GM15510 (cell line): ENCODE measurements at regions not wholly inside any gene's neighbourhood (a gene's known extent, or its start where the extent isn't known, plus 50 kb on each side); places are given as distances from the start of the nearest gene placed in this dataset.

ENCODE experiments used
- POLR2A ChIP-seq: IDR thresholded peaks from 3 replicates; pipeline ENCODE4 v1.6.1; 2011; ENCODE audit warnings: borderline replicate concordance; ENCODE audit not compliant: insufficient read length; ENCODE audit errors: extremely low read depth

DNA sequence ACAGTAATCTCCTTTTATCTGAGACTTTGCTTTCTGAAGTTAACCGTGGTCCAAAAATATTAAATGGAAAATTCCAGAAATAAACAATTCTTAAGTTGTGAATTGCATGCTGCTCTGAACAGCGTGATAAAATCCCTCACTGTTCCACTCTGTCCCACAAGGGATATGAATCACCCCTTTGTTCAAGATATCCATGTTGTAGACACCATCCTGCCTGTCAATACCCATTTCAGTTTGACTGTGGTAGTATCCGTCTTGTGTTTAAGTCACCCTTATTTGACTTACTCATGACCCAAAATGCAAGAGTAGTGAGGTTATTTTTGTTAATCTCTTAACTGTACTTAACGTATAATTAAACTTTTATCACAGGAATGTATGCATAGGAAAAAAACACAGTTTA is 435.0 kb downstream of the SHQ1 start:
- no peak for TF ChIP-seq POLR2A

DNA sequence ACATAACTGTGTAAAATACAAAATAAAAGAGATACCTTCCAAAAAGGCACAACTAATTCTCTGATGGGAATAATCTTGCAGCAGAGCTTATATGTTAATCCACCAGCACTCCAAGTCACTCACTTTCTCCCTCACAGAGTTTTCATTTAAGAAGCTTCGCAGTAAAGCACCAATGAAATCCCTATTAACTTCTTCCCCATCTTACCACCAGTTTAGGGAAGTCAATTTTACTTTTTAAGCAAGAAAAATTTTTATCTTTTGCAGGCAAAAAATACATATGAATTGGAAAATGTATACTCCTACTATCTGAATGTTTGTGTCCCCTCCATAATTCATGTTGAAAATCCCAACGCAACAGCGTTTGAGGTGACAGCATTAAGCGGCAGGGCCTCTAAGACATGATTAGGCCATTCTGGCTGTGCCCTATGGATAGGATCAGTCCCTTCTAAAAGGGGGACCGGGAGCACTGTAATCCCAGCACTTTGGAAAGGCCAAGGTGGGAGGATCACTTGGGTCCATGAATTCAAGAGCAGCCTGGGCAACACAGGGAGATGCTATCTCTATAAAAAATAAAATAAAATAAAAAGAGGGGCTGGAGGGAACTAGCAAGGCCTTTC is 435.8 kb downstream of the SHQ1 start:
- TF ChIP-seq POLR2A = no peak

DNA sequence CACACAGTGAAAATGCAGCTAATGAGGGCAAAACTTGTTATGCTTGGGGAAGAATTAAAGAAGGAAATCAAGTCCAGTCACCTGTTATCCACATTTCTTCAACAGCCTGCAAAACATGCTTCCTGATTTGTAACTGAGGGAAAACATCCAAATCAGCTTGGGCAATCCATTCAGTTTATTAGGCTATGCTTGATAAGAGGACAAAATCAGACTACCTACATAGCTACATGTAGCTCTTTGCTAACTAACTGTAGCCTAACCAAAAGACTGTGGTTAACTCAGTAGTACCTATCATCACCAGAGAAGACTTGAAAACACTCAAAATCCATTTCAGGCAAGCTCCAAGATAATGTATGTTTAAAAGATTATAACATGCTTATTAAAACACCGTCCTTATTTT is 436.4 kb downstream of the SHQ1 start:
- TF ChIP-seq POLR2A = no peak

DNA sequence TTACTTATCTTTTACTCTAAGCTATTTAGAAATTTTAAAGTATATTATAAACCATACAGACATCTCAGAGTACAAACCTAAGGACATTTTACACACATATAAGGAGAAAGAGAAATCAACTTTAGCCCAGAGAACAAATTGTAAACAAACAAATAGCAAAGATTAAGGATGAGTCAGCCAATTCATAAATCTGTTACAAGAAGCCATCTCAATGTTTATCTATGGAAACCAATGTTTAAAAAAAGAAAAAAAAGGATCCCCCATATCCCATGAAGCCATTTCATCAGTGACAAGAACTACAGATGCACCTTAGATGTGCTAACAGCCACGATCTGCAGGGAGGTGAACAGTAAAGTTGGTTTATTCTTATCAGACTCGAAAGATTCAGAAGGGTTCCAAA is 437.1 kb downstream of the SHQ1 start:
- no peak for TF ChIP-seq POLR2A

DNA sequence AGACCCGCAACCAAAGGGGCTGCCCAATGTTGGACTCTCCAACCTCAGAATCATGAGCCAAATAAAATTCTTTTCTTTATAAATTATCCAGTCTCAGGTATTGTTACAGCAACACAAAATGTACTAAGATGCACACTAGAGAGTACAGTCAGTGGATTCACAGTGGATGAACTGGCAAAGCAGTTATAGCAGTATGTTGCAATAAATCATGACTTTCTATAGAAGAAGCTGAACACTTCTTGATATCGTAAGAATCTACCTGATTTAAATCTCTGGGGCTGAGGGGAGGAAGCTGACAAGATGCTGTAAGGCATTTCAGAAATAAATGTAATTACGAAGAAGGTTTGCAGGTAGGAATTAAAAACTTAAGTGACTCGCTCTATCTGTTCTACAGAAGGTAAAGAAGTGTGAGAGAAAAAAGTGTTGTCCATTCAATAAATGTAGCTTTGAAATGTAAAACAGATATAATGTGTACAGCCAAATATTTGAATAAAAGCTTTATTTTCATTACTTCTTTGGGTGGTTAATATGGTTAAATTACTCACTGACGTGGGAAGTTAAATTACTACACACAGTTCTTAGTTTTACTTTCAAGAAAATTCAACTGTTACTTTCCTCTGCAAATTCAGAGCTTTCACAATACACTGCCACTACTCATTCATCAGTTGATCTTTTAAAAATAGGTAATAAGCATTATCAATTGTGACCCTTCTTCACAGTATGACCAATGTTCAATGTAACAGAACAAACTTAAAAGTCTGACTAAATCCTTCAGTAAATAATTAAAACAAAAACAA is 439.1 kb downstream of the SHQ1 start:
- no peak for TF ChIP-seq POLR2A

DNA sequence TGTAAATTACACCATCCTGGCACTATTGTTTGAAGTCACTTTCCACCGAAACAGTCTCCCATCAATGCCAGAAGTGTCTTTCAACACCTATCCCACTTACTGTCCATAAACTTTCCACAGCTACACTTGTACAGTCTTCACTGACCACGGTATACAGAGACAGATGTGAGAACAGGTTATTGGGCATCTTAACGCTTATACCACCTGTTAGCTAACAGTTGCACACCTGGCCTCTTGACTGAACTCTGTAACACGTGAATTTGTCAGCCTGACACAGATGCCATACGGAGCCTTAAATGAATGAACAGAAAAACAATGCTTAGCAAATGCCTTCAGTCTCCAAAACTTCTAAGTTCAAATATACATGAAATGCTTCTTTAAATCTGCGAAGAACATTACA is 440.5 kb downstream of the SHQ1 start:
- TF ChIP-seq POLR2A = no peak

DNA sequence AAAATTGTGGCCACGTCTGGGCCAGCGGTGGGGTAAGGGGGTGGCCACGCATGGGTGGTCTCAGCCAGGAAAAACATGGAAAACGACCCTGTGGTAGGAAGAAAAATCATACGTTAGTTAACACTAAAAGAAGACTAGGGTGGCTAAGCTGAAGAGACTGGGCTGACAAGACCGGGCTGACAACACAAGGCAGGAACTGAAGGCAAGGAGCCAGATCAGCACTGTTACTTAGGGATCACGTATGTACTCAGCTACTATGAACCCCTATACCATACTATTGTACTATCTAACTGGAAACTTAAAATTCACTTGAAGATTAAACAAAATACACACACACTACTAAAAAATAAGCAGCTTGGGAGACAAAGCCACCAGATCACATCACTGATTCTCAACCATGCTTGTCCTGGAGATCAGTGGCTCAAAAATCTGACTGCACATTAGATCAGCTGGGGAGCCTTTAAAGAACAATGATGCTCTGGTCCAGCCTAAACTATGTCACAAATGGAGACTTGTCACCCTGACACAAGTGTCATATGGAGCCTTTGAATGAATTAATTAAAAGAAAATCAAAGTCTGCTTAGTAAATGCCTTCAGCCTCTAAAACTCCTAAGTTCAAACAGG is 442.2 kb downstream of the SHQ1 start:
- no peak for TF ChIP-seq POLR2A

DNA sequence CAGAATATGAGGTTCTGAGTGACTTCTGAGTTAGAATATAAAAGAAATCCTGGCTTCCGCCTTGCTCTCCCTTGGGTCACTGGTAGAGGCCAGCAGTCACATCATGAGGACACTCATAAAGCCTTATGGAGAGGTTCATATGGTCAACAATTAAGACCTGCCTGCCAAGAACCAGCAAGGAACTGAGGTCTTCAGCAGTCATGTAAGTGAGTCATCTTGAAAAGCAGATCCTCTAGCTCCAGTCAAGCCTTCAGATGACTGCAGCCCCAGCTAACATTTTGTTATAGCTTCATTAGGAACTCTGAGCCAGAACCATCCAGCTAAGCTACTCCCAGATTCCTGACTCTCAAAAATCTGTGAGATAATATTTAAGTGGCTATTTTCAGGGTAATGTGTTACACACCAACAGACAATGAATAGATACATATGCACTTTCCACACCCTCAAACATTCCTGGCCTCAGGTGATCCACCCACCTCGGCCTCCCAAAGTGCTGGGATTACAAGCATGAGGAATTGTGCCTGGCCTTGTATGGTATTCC is 447.2 kb downstream of the SHQ1 start:
- no peak for TF ChIP-seq POLR2A

DNA sequence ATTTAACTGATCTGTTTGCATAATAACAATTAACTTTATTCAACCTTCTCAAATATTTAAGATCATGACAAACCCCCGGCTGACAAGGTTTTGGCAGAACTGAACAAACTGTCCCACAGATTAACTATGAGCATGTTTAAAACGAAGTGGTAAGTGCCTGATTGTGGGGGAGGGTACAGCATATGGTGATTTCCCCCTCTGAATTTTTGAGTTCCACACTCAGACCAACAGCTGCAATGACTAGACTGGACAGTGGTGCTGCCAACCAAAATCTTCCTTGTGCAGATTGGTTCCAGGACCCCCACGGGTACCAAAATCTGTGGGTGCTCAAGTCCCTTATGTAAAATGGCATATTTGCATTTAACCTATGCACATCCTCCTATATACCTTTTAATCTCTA is 449.5 kb downstream of the SHQ1 start:
- TF ChIP-seq POLR2A = no peak

DNA sequence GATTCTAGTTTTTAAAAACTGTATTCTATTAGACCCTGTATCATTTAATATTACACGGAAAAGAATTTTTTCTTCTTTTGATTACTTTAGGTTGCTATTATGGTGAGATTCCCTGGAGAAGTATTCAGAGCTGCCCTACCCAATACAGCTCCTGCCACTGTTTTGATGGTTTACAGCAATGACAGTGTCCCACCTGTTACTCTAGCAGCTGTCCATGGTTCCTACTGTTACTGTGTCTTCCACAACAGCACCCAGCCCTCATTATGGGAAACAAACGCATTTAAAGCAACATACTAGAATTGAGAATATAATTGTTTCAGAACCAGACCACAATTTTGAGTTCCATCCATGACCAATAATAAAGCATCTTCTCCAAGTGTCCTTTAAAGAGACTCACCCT is 450.7 kb downstream of the SHQ1 start:
- TF ChIP-seq POLR2A = no peak

DNA sequence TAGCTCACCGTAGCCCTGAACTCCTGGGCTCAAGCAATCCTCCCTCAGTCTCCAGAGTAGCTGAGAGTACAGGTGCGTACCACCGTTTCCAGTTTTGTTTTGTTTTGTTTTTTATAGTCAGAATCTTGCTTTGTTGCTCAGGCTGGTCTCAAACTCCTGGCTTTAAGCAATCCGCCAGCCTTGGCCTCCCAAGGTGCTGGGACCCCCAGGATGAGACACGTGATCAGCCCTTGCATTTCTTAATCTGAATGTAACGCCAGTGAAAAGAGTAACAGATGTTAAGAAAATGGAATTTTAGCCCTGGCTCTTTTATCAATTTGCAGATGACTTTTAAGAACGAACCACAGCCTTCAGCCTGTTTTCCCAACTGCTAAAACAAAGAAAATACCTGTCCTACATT is 451.3 kb downstream of the SHQ1 start:
- no peak for TF ChIP-seq POLR2A

DNA sequence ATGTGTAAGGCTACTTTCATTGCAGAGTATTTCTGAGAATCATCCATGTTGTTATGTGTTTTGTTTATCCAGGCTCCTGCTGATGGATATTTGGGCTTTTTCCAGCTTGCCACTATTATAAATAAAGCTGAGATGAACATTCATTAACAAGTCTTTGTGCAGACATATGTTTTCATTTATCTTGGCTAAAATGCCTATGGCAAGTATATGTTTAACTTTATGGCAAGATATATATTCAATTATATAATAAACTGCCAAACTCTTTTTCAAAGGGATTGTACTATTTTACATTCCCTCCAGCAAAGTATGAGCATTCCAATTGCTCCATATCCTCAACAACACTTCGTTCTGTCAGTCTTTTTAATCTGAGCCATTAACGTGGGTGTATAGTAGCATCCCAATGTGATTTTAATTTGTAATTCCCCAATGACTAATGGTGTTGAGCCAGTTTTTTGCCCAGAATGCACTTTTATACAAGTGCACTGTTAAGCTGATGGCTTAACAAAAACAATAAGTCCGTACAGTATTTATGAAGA is 452.4 kb downstream of the SHQ1 start:
- TF ChIP-seq POLR2A = no peak

DNA sequence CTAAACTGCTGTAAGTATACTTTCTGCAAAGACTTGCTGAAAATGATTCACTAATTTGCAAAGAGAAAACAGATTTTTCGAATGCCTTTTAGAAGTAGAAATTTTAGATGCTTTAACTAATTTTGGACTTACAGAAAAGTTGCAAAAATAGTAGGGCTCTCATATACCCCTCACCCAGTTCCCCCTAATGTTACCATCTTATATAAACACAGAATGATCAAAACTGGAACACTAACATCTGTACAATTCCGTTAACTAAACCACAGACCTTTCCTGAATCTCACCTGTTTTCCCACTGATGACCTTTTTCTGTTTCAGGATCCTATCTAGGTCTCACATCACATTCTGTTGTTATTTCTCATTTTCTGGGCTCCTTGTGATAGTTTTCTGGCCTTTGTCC is 454.8 kb downstream of the SHQ1 start:
- TF ChIP-seq POLR2A = no peak

DNA sequence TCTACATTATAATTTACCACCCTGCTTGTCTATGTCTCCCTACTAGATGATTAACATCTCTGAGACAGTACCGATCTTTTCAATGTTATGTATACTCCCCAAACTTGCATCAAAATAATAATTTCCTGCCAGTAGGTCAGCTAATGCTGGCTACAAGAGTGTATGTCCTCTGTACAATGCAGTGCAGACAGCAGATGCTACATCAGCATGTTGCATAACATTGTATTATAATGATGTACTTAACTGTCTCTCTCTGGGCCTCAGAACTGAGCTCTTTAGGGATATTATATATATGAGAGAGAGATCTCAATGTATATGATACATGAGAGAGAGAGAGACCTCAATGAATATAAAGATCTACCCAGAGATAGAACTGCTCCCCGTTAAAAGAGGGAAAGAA is 456.6 kb downstream of the SHQ1 start:
- TF ChIP-seq POLR2A = no peak

DNA sequence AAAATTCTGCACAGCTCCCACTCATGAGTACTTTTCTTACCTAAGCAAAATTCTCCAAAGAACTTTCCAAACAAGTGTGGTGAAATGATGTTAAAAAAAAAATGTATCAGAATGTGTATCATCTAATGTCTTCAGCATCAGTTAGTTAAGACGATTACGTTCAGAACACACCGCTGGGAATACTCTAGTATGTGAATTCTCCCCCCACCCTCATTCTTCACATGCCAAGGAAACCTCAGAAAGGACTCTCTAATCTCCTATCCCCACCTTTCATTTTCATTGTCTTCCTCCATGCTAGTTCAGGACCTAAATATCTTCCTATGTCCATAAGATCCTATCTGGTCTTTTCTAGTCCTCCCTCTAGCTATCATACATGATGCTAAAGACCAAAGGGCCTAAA is 457.4 kb downstream of the SHQ1 start:
- no peak for TF ChIP-seq POLR2A

DNA sequence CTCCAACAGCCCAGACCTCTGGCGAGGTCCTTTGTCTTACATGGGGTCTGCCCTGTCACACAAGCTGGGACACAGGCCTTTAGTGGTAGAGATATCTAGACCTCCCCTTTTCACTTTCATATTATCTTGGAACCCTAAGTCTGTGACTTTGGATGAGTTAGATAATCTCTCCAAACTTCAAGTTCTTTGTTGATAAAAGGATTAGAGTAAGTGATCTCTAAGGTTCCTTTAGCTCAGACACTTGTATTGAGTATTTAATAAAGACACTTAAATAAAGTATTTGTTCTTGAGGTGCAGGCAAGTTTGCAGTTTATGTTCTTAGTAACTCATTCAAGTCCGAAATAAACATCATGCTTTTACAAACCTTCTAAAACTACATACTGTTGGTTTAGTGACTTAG is 459.6 kb downstream of the SHQ1 start:
- TF ChIP-seq POLR2A = no peak

DNA sequence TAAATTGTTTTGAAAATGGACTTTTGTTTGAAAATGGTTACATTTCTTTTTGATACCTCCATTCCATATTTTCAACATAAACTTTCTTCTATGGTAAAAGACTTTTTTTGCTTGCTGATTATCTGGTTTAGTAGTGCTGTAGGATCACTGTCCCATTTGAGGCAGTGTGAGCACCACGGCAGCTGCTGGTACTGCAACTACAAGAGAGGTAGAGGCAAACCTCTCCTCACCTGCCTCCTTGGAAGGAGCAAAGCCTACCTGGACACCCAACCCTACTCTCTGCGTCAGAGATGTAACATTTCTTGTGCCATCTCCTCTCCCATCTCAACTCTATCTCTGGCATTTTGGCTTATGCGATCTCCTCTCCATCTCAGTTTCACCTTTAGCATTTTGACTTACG is 460.1 kb downstream of the SHQ1 start:
- TF ChIP-seq POLR2A = no peak
